IMR-90 (cell line): ENCODE measurements at regions not wholly inside any gene's neighbourhood (a gene's known extent, or its start where the extent isn't known, plus 50 kb on each side); places are given as distances from the start of the nearest gene placed in this dataset.

Experiments
- ATAC-seq: fragments of 200-7000 bp; cut with Tn5 transposase; 2 replicates; pipeline ENCODE4 v1.9.1; 2020; ENCODE audit warnings: low read depth, mild to moderate bottlenecking, moderate library complexity
- BruUV-seq: library from RNA; stranded (reverse); fragments of 400-500 nt; replicated peaks from 2 replicates; lab custom pipeline; 2021; lab: Mats Ljungman, UMichigan
- CTCF ChIA-PET: fragments of 300-600 bp; formaldehyde crosslinking; extraction: SDS; loops from one replicate; lab custom pipeline; 2021; ENCODE audit warnings: antibody characterized with exemption; lab: Yijun Ruan, JAX
- POLR2A ChIA-PET: fragments of 300-600 bp; sonication (Branson Sonifier 250); formaldehyde crosslinking; loops from one replicate; lab custom pipeline; 2022; ENCODE audit warnings: antibody characterized with exemption; ENCODE audit not compliant: unreplicated experiment; lab: Charles Lee
- DNase-seq: peaks from one replicate; pipeline ENCODE4 v3.0.0; 2013
- H2AFZ ChIP-seq: replicated peaks from 2 replicates; pipeline ENCODE3; 2013; ENCODE audit warnings: low read length, mild to moderate bottlenecking; ENCODE audit not compliant: poor library complexity
- H2AK5ac ChIP-seq: 2 replicates; pipeline ENCODE4 v1.6.1; 2013; ENCODE audit warnings: low read depth, low read length, inconsistent platforms
- H2AK9ac ChIP-seq: replicated peaks from 2 replicates; pipeline ENCODE3; 2013; ENCODE audit warnings: mild to moderate bottlenecking, low read depth, low read length, moderate library complexity; ENCODE audit not compliant: poor library complexity
- H2BK120ac ChIP-seq: 2 replicates; pipeline ENCODE4 v1.6.1; 2013; ENCODE audit warnings: low read depth, low read length, inconsistent platforms
- H2BK15ac ChIP-seq: 3 replicates; pipeline ENCODE4 v1.6.1; 2013; ENCODE audit warnings: low read depth, low read length, inconsistent platforms
- H2BK20ac ChIP-seq: 2 replicates; pipeline ENCODE4 v1.6.1; 2013; ENCODE audit warnings: low read depth, mild to moderate bottlenecking, inconsistent platforms, low read length, moderate library complexity
- H2BK5ac ChIP-seq: 2 replicates; pipeline ENCODE4 v1.6.1; 2013; ENCODE audit warnings: mild to moderate bottlenecking, low read depth, low read length, inconsistent platforms; ENCODE audit not compliant: poor library complexity, severe bottlenecking
- H3K14ac ChIP-seq: replicated peaks from 2 replicates; pipeline ENCODE4 v1.6.1; 2013; ENCODE audit warnings: low read depth, low read length, inconsistent platforms
- H3K18ac ChIP-seq: 2 replicates; pipeline ENCODE4 v1.6.1; 2013; ENCODE audit warnings: low read depth, low read length, control low read depth
- H3K23ac ChIP-seq: 2 replicates; pipeline ENCODE4 v1.6.1; 2013; ENCODE audit warnings: low read depth, low read length, inconsistent platforms
- H3K27ac ChIP-seq: 2 replicates; pipeline ENCODE4 v1.5.1; 2013; ENCODE audit warnings: mild to moderate bottlenecking, control low read depth, low read length; ENCODE audit not compliant: insufficient read depth
- H3K27me3 ChIP-seq: 2 replicates; pipeline ENCODE4 v1.6.1; 2013; ENCODE audit warnings: low read length; ENCODE audit not compliant: control insufficient read depth, insufficient read depth
- H3K36me3 ChIP-seq: 2 replicates; pipeline ENCODE4 v1.6.1; 2013; ENCODE audit warnings: low read length, mixed read lengths; ENCODE audit not compliant: control insufficient read depth, insufficient read depth
- H3K4ac ChIP-seq: 2 replicates; pipeline ENCODE4 v1.6.1; 2013; ENCODE audit warnings: low read depth, low read length, inconsistent platforms
- H3K4me1 ChIP-seq: 2 replicates; pipeline ENCODE4 v1.6.1; 2013; ENCODE audit warnings: low read length, mixed read lengths; ENCODE audit not compliant: control insufficient read depth, insufficient read depth
- H3K4me2 ChIP-seq: 2 replicates; pipeline ENCODE4 v1.6.1; 2013; ENCODE audit warnings: low read depth, mild to moderate bottlenecking, control low read depth, low read length, moderate library complexity
- H3K4me3 ChIP-seq: 2 replicates; pipeline ENCODE4 v1.5.1; 2013; ENCODE audit warnings: low read depth, mild to moderate bottlenecking, control low read depth, low read length, moderate library complexity; ENCODE audit not compliant: insufficient read depth
- H3K56ac ChIP-seq: 2 replicates; pipeline ENCODE4 v1.6.1; 2013; ENCODE audit warnings: low read length, inconsistent platforms; ENCODE audit not compliant: insufficient read depth; ENCODE audit errors: extremely low read depth
- H3K79me1 ChIP-seq, 2 experiments: 2 replicates each; pipeline ENCODE4 v1.6.1; 2013; ENCODE audit warnings: low read length in 2 of 2, inconsistent platforms in 1 of 2, low read depth in 1 of 2
- H3K9ac ChIP-seq: 2 replicates; pipeline ENCODE4 v1.6.1; 2013; ENCODE audit warnings: low read depth, low read length, control low read depth
- H3K9me1 ChIP-seq: 2 replicates; pipeline ENCODE4 v1.6.1; 2013; ENCODE audit warnings: low read length, inconsistent platforms; ENCODE audit not compliant: insufficient read depth
- H3K9me3 ChIP-seq: 2 replicates; pipeline ENCODE4 v1.6.1; 2013; ENCODE audit warnings: low read length; ENCODE audit not compliant: control insufficient read depth, insufficient read depth
- H4K20me1 ChIP-seq: 2 replicates; pipeline ENCODE4 v1.6.1; 2013; ENCODE audit warnings: low read length, inconsistent platforms; ENCODE audit not compliant: insufficient read depth
- H4K5ac ChIP-seq: 2 replicates; pipeline ENCODE4 v1.6.1; 2013; ENCODE audit warnings: mild to moderate bottlenecking, low read depth, low read length, control low read depth
- H4K8ac ChIP-seq, 2 experiments: 2 replicates each; pipeline ENCODE4 v1.6.1; 2013; ENCODE audit warnings: low read depth in 2 of 2, low read length in 2 of 2, control low read depth in 1 of 2, inconsistent platforms in 1 of 2
- H4K91ac ChIP-seq: 2 replicates; pipeline ENCODE4 v1.6.1; 2013; ENCODE audit warnings: low read depth, low read length, inconsistent platforms; ENCODE audit not compliant: insufficient read depth
- CEBPB ChIP-seq: IDR thresholded peaks from 2 replicates; pipeline ENCODE4 v1.6.1; 2012; ENCODE audit warnings: low read depth, low read length, improper control_type of control experiment
- FOS ChIP-seq: fragments of 150-350 bp; IDR thresholded peaks from 2 replicates; pipeline ENCODE4 v1.6.1; 2016; ENCODE audit warnings: low read depth, low read length
- MAZ ChIP-seq: IDR thresholded peaks from 2 replicates; pipeline ENCODE4 v1.6.1; 2012; ENCODE audit warnings: low read depth, mild to moderate bottlenecking, low read length, improper control_type of control experiment, moderate library complexity, borderline replicate concordance
- NFE2L2 ChIP-seq: fragments of 150-350 bp; IDR thresholded peaks from 2 replicates; pipeline ENCODE4 v1.6.1; 2016; ENCODE audit warnings: low read depth, mild to moderate bottlenecking, low read length
- POLR2A ChIP-seq: IDR thresholded peaks from 2 replicates; pipeline ENCODE4 v1.6.1; 2012; ENCODE audit warnings: mild to moderate bottlenecking, low read depth, low read length
- RAD21 ChIP-seq: IDR thresholded peaks from 2 replicates; pipeline ENCODE4 v1.6.1; 2012; ENCODE audit warnings: low read length, improper control_type of control experiment
- SMC3 ChIP-seq: fragments of 150-350 bp; IDR thresholded peaks from 2 replicates; pipeline ENCODE4 v1.6.1; 2016; ENCODE audit warnings: low read depth, mild to moderate bottlenecking, antibody characterized with exemption, low read length, moderate library complexity
- USF2 ChIP-seq: fragments of 150-350 bp; IDR thresholded peaks from 2 replicates; pipeline ENCODE4 v1.6.1; 2017; ENCODE audit warnings: mild to moderate bottlenecking, antibody characterized with exemption, low read length, low read depth
- WGBS, 2 experiments: methylation state at CpG; one replicate each; pipeline versions ENCODE4 v1.1.5 to v1.1.7; 2013; ENCODE audit warnings: missing lambda C conversion rate in 2 of 2; ENCODE audit not compliant: insufficient read length in 1 of 2; ENCODE audit errors: extremely low coverage in 2 of 2; 5-methylcytosine and 5-hydroxymethylcytosine counted together
- dilution Hi-C: fragments of 300-500 bp; cut with HindIII; formaldehyde crosslinking; loops from one replicate; pipeline ENCODE4 v1.14.3; 2018; ENCODE audit warnings: low sequenced_read_pairs; ENCODE audit not compliant: unreplicated experiment
- in situ Hi-C: fragments of 300-500 bp; cut with MboI; formaldehyde crosslinking; loops from 3 replicates; pipeline ENCODE4 v1.14.3; 2019; ENCODE audit warnings: low sequenced_read_pairs, inconsistent platforms, mixed read lengths
- intact Hi-C: fragments of 100-400 bp; cut with micrococcal nuclease; formaldehyde crosslinking; loops from 2 replicates; pipeline ENCODE4 v1.10.0; 2022

GRCh38 chr2:28695245-28695647 is 56.4 kb upstream of the PPP1CB start:
- Histone ChIP-seq H4K91ac (no peak overlapping the region; the same call in 1 of the 2 replicates), H3K14ac (peak overlapping the region; percentile 12; the same call in 1 of the 2 replicates), H3K9me3 (no peaks in the 10 kb centered on the region), H2BK20ac (0 out of 2 replicates have a peak overlapping the region, but pooled peaks have one; percentile 34), H2AK5ac (peak overlapping the region; percentile 45; the same call in 1 of the 2 replicates), H3K36me3 (no peaks in the 10 kb centered on the region), H2AK9ac (peak overlapping the region; percentile 33), H3K9me1 (peaks cover 17% of the 10 kb centered on the region), H3K79me1 (no peaks in the 10 kb centered on the region), H2BK15ac (0 out of 3 replicates have a peak overlapping the region, but pooled peaks have one; percentile 1), H3K4me2 (no peak overlapping the region; the same call in 1 of the 2 replicates), H2BK5ac (no peak overlapping the region), H2BK120ac (peak overlapping the region; percentile 20; the same call in 1 of the 2 replicates), H3K27ac (no peak overlapping the region), H3K4me1 (peaks cover 12% of the 10 kb centered on the region), H3K4me3 (no peak overlapping the region), H4K5ac (peak overlapping the region; percentile 36; the same call in 1 of the 2 replicates), H3K56ac (no peak overlapping the region), H3K23ac (no peak overlapping the region), H3K18ac (no peak overlapping the region; the same call in 1 of the 2 replicates), H4K8ac (peak overlapping the region in 1 of 2 experiments; percentile 53; a peak in 1 of 4 replicates), H4K20me1 (no peaks in the 10 kb centered on the region), H2AFZ (peak overlapping the region; percentile 71), H3K4ac (peak overlapping the region; percentile 0; the same call in 1 of the 2 replicates), H3K9ac (0 out of 2 replicates have a peak overlapping the region, but pooled peaks have one; percentile 20), H3K27me3 (no peaks in the 10 kb centered on the region)
- in situ Hi-C loops, result no loop called here
- TF ChIP-seq FOS, result no peak
- no peak for TF ChIP-seq POLR2A
- TF ChIP-seq USF2, result no peak
- no peak for TF ChIP-seq NFE2L2
- TF ChIP-seq SMC3, result no peak
- no peak for TF ChIP-seq MAZ
- no peak for TF ChIP-seq RAD21
- TF ChIP-seq CEBPB, result no peak
- dilution Hi-C loops, result no loop called here
- no TSS peak for BruUV-seq
- no peak; the same call in 1 of the 2 replicates for ATAC-seq
- ChIA-PET POLR2A (no interaction called here), CTCF (interaction anchor here (0.6 to 0.7 kb wide), 2 partner anchors 56 to 881 kb away, joined by 3 read pairs; no protein-coding TSS in a partner anchor)
- no peak for DNase-seq
- no CpG with 5 or more reads among the region's 4 CpGs for WGBS, 2 experiments
- intact Hi-C loops, result no loop called here
